DMS153 treated with DMSO at 0.1 percent for 48 hours (cell line): ENCODE measurements at regions not wholly inside any gene's neighbourhood (a gene's known extent, or its start where the extent isn't known, plus 50 kb on each side); places are given as distances from the start of the nearest gene placed in this dataset.

ENCODE experiments used
- DNase-seq: peaks from one replicate; lab custom pipeline; 2025; ENCODE audit not compliant: unreplicated experiment; lab: John Stamatoyannopoulos, UW

DNA sequence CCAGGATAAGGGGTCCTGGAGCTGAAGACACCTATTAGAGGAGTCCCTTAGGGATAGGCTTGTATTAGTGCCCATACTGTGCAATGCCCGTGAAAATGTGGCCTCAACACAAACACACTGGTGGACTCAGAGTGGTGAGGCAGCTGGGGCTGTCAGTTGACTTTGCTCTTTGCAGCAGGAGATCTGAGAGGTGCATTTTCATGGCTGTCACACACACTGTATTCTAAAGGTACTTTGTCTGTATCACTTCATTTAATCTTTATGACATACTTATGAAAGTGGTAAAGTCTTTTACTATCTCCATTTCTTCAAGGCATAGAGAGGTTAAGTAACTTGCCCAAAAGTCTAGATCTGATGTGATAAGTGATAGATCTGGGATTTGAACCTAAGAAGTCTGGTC is 55.1 kb upstream of the GCFC2 start:
- DNase-seq = no peak

GRCh38 chr2:75764611-75765010 is 53.9 kb upstream of the GCFC2 start:
- DNase-seq = no peak
